H1 (cell line): ENCODE measurements at regions not wholly inside any gene's neighbourhood (a gene's known extent, or its start where the extent isn't known, plus 50 kb on each side); places are given as distances from the start of the nearest gene placed in this dataset.

Experiments
- CTCF ChIP-seq, 3 experiments: IDR thresholded peaks; 1 replicate in 2 of 3; 2 replicates in 1 of 3; pipeline versions ENCODE4 v1.5.1 to v1.6.1; 2011; ENCODE audit warnings: low read length in 3 of 3, mild to moderate bottlenecking in 3 of 3, inconsistent platforms in 2 of 3, low read depth in 1 of 3, moderate library complexity in 1 of 3; ENCODE audit not compliant: insufficient read depth in 1 of 3; ENCODE audit errors: control extremely low read depth in 1 of 3
- TF ChIP-seq, protein P1 (sequence below): IDR thresholded peaks from 2 replicates; pipeline ENCODE4 v1.6.1; 2012; ENCODE audit warnings: inconsistent platforms

DNA sequence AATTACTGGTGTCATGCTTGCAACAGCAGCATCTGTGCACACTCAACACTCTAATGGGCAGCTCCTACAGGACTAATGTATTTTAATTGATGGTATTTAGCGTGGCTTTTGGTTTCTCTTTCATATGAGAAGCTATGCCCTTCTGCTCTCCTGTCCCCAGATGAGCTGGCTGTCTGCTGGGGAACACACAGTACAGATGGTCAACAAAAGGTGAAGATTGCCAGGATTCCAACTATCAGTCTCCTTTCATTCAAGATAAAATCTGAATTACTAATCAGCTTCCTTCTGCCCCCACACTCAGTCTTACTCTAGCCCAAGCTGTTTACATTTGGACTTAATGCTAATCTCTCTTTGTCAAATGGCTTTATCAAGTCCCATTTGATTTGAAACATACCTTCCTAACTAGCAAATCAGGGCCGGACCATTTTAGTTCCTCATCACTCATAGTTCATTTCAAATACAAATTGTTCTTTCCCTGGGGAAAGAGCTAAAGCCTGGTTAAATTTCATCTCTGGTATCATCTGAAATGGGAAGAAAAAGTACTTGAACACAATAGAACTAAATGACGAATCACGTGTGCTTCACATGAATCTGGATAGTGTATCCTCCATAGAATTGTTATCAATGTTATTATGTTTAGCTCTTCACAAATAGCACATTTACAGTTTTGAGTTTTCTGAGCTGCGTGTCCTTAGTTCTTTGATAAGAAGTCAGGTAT lies 988.0 kb downstream of the PCDH17 start:
- TF ChIP-seq CTCF (IDR thresholded peaks at IDR 0.05; ENCODE audit: control extremely low read depth in 1 of 3, insufficient read depth in 1 of 3, low read depth in 1 of 3, low read length in 3 of 3) = no peak
- TF ChIP-seq, protein P1, sequence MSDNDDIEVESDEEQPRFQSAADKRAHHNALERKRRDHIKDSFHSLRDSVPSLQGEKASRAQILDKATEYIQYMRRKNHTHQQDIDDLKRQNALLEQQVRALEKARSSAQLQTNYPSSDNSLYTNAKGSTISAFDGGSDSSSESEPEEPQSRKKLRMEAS = no peak
